Spinal cord (tissue), 9 donors: ENCODE measurements at regions not wholly inside any gene's neighbourhood (a gene's known extent, or its start where the extent isn't known, plus 50 kb on each side); places are given as distances from the start of the nearest gene placed in this dataset.
"Not testable (repeated sequence)": the region's sequence is repeated elsewhere in the genome, so short reads cannot be mapped to it uniquely, and the experiment has no call there.

ENCODE experiments used
- DNase-seq, 6 donors: peaks; one replicate each; pipeline versions ENCODE4 v3.0.0 to v3.0.0-alpha.2; 2013 to 2015; ENCODE audit warnings: low spot score in 6 of 6, low read depth in 4 of 6
- H3K27ac ChIP-seq: one replicate; pipeline ENCODE4 v1.5.1; 2013; ENCODE audit warnings: low read depth, low read length, control low read depth
- H3K27me3 ChIP-seq: one replicate; pipeline ENCODE4 v1.6.1; 2013; ENCODE audit warnings: low read length; ENCODE audit not compliant: control insufficient read depth, insufficient read depth
- H3K36me3 ChIP-seq: one replicate; pipeline ENCODE4 v1.6.1; 2013; ENCODE audit warnings: low read length; ENCODE audit not compliant: control insufficient read depth, insufficient read depth
- H3K4me1 ChIP-seq: one replicate; pipeline ENCODE4 v1.6.1; 2013; ENCODE audit warnings: low read length; ENCODE audit not compliant: control insufficient read depth, insufficient read depth
- H3K4me3 ChIP-seq: one replicate; pipeline ENCODE4 v1.5.1; 2013; ENCODE audit warnings: low read depth, low read length, control low read depth
- H3K9me3 ChIP-seq: one replicate; pipeline ENCODE4 v1.6.1; 2013; ENCODE audit warnings: low read length; ENCODE audit not compliant: control insufficient read depth, insufficient read depth
- WGBS: methylation state at CpG from one replicate; pipeline ENCODE4 v1.1.5; 2013; ENCODE audit warnings: missing lambda C conversion rate; ENCODE audit not compliant: insufficient coverage; 5-methylcytosine and 5-hydroxymethylcytosine counted together
- donor health status: healthy.

GRCh38 chr4:187893418-187893817 lies 102.2 kb upstream of the ZFP42 start:
- H3K4me3 ChIP-seq, result no peak overlapping the region
- H3K36me3 ChIP-seq, result no peaks in the 10 kb centered on the region
- H3K9me3 ChIP-seq, result no peaks in the 10 kb centered on the region
- DNase-seq, result no peak
- H3K27ac ChIP-seq, result no peak overlapping the region
- H3K4me1 ChIP-seq, result no peaks in the 10 kb centered on the region
- WGBS, result 89% methylated on average over 3 of the region's 5 CpGs
- peaks cover 2% of the 10 kb centered on the region for H3K27me3 ChIP-seq

GRCh38 chr4:187903106-187903505 lies 92.5 kb upstream of the ZFP42 start:
- no peak overlapping the region for H3K4me3 ChIP-seq
- peaks cover 4% of the 10 kb centered on the region for H3K9me3 ChIP-seq
- no peaks in the 10 kb centered on the region for H3K4me1 ChIP-seq
- no peaks in the 10 kb centered on the region for H3K27me3 ChIP-seq
- no peak overlapping the region for H3K27ac ChIP-seq
- no peaks in the 10 kb centered on the region for H3K36me3 ChIP-seq
- no CpG with 5 or more reads among the region's 5 CpGs for WGBS
- DNase-seq, result no peak

GRCh38 chr4:187903700-187904099 lies 91.9 kb upstream of the ZFP42 start:
- peaks cover 4% of the 10 kb centered on the region for H3K9me3 ChIP-seq
- H3K27me3 ChIP-seq, result no peaks in the 10 kb centered on the region
- no peak for DNase-seq
- no peaks in the 10 kb centered on the region for H3K36me3 ChIP-seq
- no CpG with 5 or more reads among the region's 1 CpG for WGBS
- no peaks in the 10 kb centered on the region for H3K4me1 ChIP-seq
- H3K4me3 ChIP-seq, result no peak overlapping the region
- no peak overlapping the region for H3K27ac ChIP-seq

GRCh38 chr4:187908079-187908561 lies 87.5 kb upstream of the ZFP42 start:
- H3K4me3 ChIP-seq, result no peak overlapping the region
- no peaks in the 10 kb centered on the region for H3K9me3 ChIP-seq
- H3K36me3 ChIP-seq, result no peaks in the 10 kb centered on the region
- no CpG with 5 or more reads among the region's 6 CpGs for WGBS
- no peak overlapping the region for H3K27ac ChIP-seq
- DNase-seq, result peak in 1 of 6 donors; percentile 94
- H3K4me1 ChIP-seq, result no peaks in the 10 kb centered on the region
- H3K27me3 ChIP-seq, result no peaks in the 10 kb centered on the region

GRCh38 chr4:187908731-187909130 lies 86.8 kb upstream of the ZFP42 start:
- Histone ChIP-seq H3K4me1 (no peaks in the 10 kb centered on the region), H3K36me3 (no peaks in the 10 kb centered on the region), H3K27me3 (no peaks in the 10 kb centered on the region), H3K4me3 (no peak overlapping the region), H3K9me3 (no peaks in the 10 kb centered on the region), H3K27ac (no peak overlapping the region)
- no CpG with 5 or more reads among the region's 2 CpGs for WGBS
- no peak for DNase-seq

GRCh38 chr4:187910741-187911140 lies 84.8 kb upstream of the ZFP42 start:
- no peaks in the 10 kb centered on the region for H3K9me3 ChIP-seq
- WGBS, result 33% methylated on average over 1 of the region's 4 CpGs
- DNase-seq, result peak in 1 of 6 donors; percentile 28
- H3K4me3 ChIP-seq, result no peak overlapping the region
- H3K4me1 ChIP-seq, result no peaks in the 10 kb centered on the region
- H3K27me3 ChIP-seq, result no peaks in the 10 kb centered on the region
- H3K27ac ChIP-seq, result no peak overlapping the region
- no peaks in the 10 kb centered on the region for H3K36me3 ChIP-seq

GRCh38 chr4:187915406-187915805 lies 80.2 kb upstream of the ZFP42 start:
- H3K9me3 ChIP-seq, H3K27me3 ChIP-seq, H3K4me1 ChIP-seq, DNase-seq, H3K27ac ChIP-seq, H3K4me3 ChIP-seq, H3K36me3 ChIP-seq: not testable (repeated sequence)
- no CpG with 5 or more reads among the region's 5 CpGs for WGBS

- no peaks in the 10 kb centered on the region for H3K27me3 ChIP-seq
- H3K27ac ChIP-seq, result no peak overlapping the region
- 50% methylated on average over 2 of the region's 3 CpGs for WGBS
- no peak overlapping the region for H3K4me3 ChIP-seq
- DNase-seq, result peak in 1 of 6 donors; percentile 74
- no peaks in the 10 kb centered on the region for H3K9me3 ChIP-seq
- no peaks in the 10 kb centered on the region for H3K4me1 ChIP-seq
- no peaks in the 10 kb centered on the region for H3K36me3 ChIP-seq
These were observed 75.6 kb upstream of the ZFP42 start for GRCh38 chr4:187919966-187920365.

GRCh38 chr4:187921946-187922623 lies 73.5 kb upstream of the ZFP42 start:
- DNase-seq, result peak in 2 of 6 donors; percentile 61 to 74
- Histone ChIP-seq H3K27ac (no peak overlapping the region), H3K27me3 (no peaks in the 10 kb centered on the region), H3K36me3 (no peaks in the 10 kb centered on the region), H3K4me3 (no peak overlapping the region), H3K9me3 (no peaks in the 10 kb centered on the region), H3K4me1 (no peaks in the 10 kb centered on the region)
- WGBS, result no CpG with 5 or more reads among the region's 8 CpGs

- H3K27me3 ChIP-seq, result no peaks in the 10 kb centered on the region
- no peak overlapping the region for H3K4me3 ChIP-seq
- WGBS, result 82% methylated on average over 7 of the region's 7 CpGs
- H3K4me1 ChIP-seq, result no peaks in the 10 kb centered on the region
- DNase-seq, result no peak
- no peaks in the 10 kb centered on the region for H3K36me3 ChIP-seq
- H3K27ac ChIP-seq, result no peak overlapping the region
- no peaks in the 10 kb centered on the region for H3K9me3 ChIP-seq
These were observed 66.5 kb upstream of the ZFP42 start for GRCh38 chr4:187929024-187929423.
